Inferior parietal cortex (tissue), 1 donor: ENCODE measurements at regions not wholly inside any gene's neighbourhood (a gene's known extent, or its start where the extent isn't known, plus 50 kb on each side); places are given as distances from the start of the nearest gene placed in this dataset.
"Not testable (repeated sequence)": the region's sequence is repeated elsewhere in the genome, so short reads cannot be mapped to it uniquely, and the experiment has no call there.

Source experiments
- DNase-seq: peaks from one replicate; pipeline ENCODE4 v3.0.0-alpha.2; 2016; ENCODE audit errors: extremely low spot score

- no peak for DNase-seq
Measured at GRCh38 chr2:120498576-120499394, 152.8 kb downstream of the INHBB start.

- DNase-seq = no peak
Measured at GRCh38 chr2:120499784-120500495, 154.0 kb downstream of the INHBB start.

- DNase-seq = no peak
Measured at GRCh38 chr2:120501591-120501990, 155.7 kb downstream of the INHBB start.

- DNase-seq = no peak
Measured at GRCh38 chr2:120502357-120502756, 156.4 kb downstream of the INHBB start.

- DNase-seq = no peak
Measured at GRCh38 chr2:120502761-120503160, 156.8 kb downstream of the INHBB start.

GRCh38 chr2:120503206-120503792 is 157.4 kb downstream of the INHBB start:
- DNase-seq = no peak

GRCh38 chr2:120503793-120504571 is 158.0 kb downstream of the INHBB start:
- no peak for DNase-seq

GRCh38 chr2:120504936-120505705 is 159.2 kb downstream of the INHBB start:
- no peak for DNase-seq

GRCh38 chr2:120508567-120509041 is 162.7 kb downstream of the INHBB start:
- DNase-seq = no peak

- no peak for DNase-seq
Measured at GRCh38 chr2:120509213-120509815, 163.4 kb downstream of the INHBB start.

GRCh38 chr2:120509991-120510735 is 164.2 kb downstream of the INHBB start:
- DNase-seq = no peak

GRCh38 chr2:120510751-120511395 is 164.9 kb downstream of the INHBB start:
- no peak for DNase-seq

- DNase-seq = peak; percentile 13
Measured at GRCh38 chr2:120511536-120511935, 165.6 kb downstream of the INHBB start.

- DNase-seq = no peak
Measured at GRCh38 chr2:120511947-120512710, 166.2 kb downstream of the INHBB start.

- no peak for DNase-seq
Measured at GRCh38 chr2:120513776-120514357, 167.9 kb downstream of the INHBB start.

- DNase-seq = no peak
Measured at GRCh38 chr2:120514521-120514920, 168.6 kb downstream of the INHBB start.

- DNase-seq = not testable (repeated sequence)
Measured at GRCh38 chr2:120515066-120515758, 169.3 kb downstream of the INHBB start.
